Hematopoietic multipotent progenitor cell treated with erythropoietin and hydrocortisone succinate and interleukin-3 and kit ligand, for 8 days (in vitro differentiated cells): ENCODE measurements at regions not wholly inside any gene's neighbourhood (a gene's known extent, or its start where the extent isn't known, plus 50 kb on each side); places are given as distances from the start of the nearest gene placed in this dataset.

Experiments
- DNase-seq: peaks from one replicate; pipeline ENCODE4 v3.0.0-alpha.2; 2015

DNA sequence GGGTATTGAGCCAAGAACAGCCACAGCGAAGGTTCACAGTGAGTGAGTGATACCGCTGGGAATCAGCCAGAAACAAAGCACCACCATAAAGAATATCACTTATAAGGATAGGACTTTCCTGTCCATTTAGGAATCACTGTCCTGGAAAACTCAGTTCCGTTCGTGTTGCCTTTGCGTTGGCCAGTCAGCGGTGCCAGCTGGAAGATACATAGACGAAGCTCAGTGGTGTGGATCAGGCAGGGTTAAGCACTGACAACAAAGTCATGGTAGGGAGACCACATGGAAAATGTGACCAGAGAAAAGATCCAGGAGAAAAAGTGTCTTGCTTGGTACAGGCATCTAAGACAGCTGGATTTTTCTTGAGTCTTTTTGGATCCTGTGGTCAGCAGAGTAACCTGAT lies 579.7 kb upstream of the DPP6 start:
- DNase-seq = no peak

DNA sequence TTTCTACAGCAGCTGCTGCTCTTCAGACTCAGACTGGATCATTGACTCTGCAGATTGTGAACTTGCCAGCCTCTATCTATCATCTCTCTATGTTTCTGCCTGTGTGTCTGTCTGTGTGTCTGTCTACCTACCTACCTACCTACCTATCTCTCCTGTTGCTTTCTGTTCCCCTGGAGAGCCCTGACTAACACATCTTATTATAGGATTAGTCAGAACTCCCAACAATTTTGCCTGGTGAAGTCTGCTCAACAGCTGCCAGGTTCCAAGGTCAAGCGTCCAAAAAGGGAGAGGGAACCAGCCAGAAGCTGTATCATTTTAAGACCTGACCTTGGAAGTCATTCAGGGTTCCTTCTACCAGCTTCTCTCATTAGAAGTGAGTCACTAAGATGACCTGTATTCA lies 579.0 kb upstream of the DPP6 start:
- DNase-seq = no peak

DNA sequence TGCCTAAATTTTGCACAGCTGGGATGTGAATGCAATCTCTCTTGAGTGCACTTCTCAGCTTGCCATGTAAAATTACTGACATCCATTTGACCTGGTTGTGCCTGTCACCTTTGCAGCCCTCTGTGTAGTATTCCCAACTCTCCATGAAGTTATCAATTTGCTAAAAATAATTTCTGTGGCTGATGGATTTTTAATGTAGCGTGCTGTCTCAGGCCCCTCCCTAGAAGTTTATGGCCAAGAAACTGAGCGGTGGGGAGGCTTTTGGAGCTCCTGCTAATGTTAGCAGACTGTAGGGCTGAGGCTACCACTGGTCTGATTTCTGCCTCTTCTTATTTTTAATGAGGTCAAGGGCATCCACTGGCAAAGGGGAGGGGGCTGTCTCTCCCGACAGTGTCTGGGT lies 577.0 kb upstream of the DPP6 start:
- DNase-seq = no peak

DNA sequence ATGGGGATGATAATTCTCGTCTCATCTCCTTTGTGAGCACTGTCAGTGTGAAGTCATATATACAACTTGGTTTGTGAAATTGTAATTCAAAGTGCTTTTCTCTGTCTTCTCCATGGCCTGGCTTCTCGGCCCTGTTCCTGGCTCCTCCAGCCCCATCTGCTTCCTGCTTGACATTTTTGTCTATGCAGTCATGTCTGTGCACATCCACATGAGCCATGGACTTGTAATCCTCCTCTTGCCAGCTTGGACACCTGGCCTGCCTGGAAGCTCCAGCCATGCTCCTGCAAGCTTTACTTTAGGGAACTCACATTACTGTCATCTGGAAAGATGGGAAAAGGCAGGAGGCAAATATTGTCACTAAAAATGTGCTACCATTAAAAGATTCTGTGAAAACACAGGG lies 576.0 kb upstream of the DPP6 start:
- DNase-seq = no peak

DNA sequence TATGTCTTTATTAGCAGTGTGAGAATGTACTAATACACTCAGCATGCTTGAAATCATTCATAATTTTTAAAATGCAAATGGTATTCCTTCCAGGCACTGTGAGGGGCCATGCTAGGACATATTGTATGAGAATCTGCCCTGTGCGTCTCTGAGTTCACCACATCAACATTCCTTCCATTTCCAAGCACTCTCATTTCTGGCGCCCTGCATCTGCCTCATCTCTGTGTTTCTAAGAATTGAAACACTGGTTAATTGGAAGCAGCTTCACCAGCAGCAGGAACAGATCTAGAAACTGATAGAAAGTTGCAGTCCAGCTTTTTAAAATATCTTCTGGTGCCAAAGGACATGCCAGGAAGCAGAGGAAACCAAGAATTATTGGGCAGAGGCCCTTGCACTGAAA lies 555.9 kb upstream of the DPP6 start:
- no peak for DNase-seq

DNA sequence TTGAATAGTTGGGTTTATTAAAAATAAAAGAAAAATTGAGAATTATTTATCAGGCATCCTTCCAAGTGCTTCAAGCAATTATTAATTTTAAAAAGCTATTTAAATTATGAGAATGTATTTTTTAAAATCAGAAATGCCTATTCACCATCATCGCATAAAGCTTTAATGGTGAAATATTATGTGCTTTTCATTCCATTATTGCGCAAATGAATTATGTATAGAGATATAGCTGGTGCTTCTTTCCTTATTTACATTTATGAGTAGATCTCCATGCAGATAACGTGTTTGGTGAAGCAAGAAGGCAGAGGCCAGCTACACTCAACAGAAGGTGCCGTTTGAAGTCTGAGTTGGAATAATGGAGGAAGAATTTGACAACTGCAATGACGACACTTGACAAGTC lies 549.1 kb upstream of the DPP6 start:
- DNase-seq = no peak

DNA sequence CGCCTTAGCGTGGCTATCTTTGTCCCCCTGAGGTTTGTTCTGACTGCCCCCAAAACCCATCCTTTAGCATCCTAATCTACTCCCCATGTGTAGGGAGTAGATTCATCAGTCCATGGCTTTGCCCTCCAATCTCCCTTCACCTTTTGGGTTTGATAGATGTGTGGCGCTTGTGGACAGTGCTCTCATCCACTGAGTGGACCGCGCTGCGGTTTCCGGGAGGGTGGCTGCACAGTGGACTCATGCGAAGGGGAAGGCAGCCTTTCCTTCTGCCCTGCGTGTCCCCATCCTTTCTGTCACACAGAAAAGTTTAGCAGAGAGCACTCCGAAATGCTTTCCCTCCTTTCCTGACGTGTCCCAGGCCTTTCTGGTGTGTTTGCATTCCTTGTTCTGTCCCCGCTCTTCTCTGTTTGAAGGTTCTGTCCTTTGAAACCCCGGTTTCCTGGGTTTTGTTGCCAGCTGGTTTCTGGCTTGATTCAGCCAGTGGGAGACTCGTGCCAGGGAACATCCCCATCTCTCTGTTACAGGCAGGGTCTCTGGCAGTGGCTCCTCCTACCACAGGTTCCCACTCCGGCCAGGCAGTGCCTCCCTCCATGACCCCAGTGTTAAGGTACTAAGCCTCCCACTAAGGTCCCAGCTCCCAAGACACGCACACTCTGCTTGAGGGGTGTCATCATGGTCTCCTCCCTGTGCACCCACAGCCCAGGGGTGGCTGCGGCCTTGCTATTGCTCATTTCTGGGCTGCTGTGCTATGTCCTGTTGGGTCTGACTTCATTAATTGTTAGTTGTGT lies 547.7 kb upstream of the DPP6 start:
- no peak for DNase-seq

DNA sequence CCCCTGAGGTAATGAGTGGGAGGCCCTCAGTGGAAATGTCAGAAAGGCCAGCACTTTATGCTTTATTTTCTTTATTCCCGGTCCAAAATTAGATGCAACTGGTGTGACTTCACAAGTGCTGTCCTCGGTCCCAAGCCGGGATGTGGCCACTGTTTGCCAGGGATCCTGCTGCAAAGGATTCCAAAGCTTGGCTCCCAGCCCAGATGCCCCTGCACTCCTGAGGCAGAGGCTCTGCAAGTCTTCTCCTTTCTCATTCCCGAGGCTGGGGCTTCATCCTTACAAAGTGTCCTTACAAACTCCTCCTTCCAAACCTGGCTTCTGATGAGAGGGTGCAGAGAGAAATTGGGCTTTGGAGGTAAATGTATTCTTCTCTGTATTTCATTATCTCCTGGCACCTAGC lies 544.3 kb upstream of the DPP6 start:
- no peak for DNase-seq

DNA sequence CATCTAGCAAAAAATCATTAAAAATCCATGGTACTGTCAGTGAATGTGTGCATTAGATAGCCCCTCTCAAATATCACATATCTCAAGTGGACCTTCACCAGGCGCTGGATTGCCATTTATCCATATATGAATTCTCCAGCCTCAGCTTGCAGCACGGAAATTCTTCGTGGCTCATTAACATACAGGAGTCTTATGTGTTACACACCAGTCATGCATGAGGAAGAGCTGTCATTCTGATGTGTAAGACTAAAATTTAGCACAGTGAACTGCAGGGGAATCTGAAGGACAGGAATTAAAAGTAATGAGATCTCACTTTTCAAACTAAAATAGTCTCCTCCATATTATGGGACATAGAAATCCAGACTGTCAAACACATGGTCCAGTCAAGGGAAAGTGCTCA lies 542.4 kb upstream of the DPP6 start:
- DNase-seq = no peak

DNA sequence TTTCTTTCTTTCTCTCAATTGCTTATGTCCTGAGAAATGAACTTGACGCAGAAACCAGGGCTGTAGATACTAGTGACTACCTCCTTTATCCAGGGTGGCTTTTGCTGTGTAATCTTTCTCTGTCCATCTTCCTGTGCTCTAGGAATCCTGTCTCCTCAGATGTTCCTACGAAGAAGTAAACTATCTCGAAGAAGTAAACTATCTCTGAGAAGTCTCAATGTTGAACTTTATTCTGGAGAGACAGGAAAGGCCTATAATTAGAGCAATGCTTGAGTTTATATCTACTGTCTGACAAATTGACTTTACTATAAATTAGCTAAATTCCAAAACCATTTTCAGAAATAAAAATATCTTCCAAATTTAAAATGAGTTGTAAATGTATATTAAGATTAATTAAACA lies 541.5 kb upstream of the DPP6 start:
- no peak for DNase-seq

DNA sequence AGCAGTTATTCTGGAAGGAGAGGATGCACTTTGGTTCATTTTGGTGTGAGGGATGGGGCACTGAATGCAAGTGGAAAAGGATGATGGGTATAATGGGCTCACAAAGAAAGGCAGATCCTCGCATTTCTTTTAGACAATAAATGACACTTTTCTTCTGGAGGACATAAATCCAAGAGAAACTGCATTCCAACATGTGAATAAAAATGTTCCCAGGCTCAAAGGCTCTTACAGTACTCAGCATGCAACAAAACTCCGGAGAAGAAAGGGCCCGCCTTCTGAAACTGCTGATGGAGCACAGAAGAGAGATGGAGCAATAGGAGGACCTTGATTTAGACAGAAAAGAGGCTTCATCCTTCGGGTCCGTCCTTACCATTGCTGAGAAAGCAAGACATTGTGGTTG lies 538.2 kb upstream of the DPP6 start:
- DNase-seq = no peak

DNA sequence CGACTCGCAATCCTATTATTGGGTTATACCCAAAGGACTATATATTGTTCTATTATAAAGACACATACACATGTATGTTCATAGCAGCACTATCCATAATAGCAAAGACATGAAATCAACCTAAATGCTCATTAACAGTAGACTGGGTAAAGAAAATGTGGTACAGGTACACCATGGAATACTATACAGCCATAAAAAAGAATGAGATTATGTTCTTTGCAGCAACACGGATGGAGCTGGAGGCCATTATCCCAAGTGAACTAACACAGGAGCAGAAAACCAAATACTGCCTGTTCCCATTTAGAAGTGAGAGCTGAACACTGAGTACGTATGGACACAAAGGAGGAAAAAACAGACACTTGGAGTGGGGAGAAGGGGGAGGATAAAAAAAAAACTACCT lies 536.8 kb upstream of the DPP6 start:
- no peak for DNase-seq

DNA sequence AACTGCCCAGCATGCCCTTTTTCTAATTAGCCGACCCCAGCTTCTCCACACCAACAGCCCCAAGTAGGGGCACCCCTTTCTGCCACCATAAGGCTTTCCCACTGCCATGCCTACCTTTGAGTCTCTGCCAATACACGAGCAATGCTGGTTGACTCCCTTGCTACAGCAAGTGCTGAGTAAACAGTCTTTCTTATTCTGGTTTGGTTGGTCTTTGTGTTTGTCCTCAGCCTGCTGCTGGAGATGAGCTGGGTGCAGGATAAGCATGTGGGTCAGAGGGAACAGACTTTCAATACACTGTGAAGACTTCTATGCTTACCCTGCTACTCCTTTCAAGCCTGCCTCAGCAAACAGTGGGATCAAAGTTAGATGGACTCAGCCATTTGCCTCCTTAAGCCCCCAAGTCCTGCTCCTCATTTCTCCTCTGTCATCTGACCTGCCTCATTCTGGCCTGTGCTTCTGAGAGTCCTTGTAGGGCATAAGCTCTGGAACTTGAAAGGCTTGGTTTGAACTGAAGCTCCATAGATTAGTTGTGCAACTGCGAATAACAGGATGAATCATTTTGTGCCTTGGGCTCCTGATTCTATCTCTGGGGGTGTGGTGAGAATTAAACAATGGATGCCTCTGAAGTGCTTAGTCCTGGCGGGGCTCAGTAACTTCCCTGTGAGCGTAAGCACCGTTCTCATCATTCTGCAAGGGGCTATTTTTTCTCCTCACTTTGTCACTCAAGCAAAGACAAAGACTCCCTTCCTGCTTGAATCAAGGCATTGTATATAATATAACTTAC lies 533.8 kb upstream of the DPP6 start:
- DNase-seq = no peak

DNA sequence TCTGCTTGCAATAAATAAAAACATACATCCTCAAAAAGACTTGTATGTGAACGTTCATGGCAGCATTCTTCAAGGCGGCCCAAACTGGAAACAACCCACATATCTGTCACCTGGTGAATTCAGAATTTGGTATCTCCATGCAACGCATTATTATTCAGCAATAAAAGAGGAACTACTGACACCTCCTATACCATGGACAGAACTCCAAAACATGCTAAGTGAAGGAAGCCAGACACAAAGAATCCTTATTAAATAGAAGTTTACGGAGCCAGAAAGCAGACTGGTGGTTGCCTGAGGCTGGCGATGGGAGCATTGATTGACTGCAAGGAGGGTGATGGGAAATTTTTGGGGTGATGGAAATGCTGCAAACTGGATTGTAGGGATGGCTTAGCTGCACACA lies 530.8 kb upstream of the DPP6 start:
- DNase-seq = no peak

DNA sequence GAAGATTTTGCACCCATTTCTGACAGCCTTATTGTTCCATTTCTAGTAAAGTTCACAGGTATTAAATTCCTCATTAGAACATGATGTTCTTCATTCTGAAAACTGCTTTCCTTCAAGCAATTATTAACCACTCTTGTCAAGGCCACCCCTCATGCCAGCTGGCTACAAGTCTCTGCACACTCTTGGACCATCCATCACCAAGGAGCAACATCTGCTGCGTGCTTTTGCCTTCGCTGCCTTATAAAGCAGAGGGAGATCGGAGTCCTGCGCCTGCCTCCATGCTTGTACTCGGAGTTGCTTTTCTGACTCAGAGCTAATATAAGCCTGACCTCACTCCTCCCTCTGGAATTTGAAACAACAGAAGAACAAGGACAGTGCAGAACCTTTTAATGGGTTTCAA lies 529.9 kb upstream of the DPP6 start:
- no peak for DNase-seq

DNA sequence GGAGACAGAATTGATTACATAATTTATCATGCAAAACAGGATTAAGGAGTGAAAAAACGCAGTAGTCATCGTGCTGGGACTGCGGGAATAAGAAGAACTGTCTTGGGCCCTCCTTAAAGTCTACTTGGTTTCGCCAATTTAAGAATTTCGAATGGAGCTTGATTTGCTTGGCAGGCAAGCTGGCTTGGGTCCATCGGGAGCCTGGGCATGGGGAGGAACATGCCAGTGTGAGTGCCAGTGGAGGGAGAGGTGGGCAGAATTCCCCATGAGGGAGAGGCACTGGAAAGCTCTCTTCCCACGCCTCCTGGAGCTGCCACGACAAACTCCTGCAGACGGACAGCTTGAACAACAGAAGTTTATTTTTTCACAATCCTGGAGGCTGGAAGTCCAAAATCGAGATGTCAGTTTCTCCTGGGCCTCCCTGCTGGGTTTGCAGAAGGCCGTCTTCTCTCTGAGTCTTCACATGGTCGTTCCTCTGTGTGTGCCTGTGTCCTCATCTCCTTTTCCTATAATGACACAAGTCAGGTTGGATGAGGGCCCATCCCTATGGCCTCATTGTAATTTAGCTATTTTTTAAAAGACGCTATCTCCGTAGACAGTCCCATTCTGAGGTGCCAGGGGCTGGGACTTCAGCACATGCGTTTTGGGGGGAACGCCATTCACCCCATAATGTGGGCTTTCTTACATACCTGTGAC lies 528.7 kb upstream of the DPP6 start:
- no peak for DNase-seq

DNA sequence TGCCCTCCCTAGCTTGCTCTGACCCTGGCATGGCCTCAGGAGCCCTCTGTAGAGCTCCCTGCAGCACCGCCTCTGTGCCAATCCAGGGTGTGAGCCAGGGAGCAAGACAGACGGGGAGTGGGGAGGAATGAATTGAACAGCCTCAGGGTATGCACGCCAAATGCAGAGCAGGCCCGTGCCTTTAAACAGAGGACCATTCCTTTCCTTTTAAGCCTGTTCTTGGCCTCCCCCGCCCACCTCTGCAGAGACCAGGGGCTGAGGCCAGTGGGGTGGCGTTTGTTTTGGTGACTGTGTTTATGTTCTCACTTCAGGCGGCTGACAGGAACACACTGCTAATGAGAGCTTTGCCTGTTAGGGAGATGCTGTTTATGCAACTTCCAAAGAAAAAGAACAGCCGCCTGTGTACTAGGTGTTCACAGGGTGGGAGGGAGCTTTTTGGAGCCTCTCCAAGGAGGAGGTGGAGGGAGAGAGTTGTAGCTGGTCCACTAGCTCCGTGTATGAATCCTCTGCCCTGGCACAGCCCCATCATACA lies 528.1 kb upstream of the DPP6 start:
- DNase-seq = no peak

DNA sequence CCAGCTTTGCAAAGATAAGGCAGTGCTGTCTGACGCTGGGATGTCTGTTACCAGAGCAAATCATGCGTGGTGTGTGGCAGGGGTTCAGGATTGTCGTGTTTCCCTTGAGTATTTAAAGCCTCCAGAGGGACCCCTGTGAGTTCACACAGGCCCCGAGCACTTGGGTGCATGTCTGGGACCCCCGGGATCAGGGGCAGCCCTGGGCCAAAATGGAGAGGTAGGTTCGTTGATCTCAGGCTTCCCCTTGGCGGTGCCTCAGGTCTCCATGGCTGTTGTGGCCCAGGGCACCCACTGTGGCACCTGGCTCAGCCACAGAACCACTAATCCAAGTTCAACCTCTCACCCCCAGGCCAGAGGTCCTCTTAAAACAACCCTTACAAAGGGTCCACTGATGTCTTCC lies 523.1 kb upstream of the DPP6 start:
- no peak for DNase-seq

DNA sequence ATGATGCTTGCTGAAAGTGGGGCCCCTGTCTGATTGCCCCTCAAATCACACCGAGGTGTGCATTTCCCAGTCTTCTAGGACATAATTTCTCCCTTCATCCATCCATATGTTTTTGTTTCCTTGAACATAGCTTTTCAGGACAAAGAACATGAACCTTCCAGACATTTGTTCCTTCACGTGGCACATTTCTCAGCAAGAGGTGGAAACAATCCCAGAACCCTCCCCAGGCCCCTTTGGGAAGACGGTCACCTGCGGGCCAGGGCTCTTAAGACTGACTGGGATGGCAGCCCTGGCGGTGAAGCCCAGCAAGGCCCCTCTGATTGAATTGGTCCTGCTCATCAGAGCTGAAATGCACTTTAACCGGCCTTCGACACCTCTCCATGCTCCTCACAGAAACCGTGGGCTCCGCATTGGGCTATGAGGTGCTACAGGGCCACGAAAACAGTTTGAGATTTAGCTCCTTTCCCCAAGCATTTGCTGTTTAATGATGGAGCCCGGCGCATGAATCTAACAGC lies 522.5 kb upstream of the DPP6 start:
- no peak for DNase-seq

DNA sequence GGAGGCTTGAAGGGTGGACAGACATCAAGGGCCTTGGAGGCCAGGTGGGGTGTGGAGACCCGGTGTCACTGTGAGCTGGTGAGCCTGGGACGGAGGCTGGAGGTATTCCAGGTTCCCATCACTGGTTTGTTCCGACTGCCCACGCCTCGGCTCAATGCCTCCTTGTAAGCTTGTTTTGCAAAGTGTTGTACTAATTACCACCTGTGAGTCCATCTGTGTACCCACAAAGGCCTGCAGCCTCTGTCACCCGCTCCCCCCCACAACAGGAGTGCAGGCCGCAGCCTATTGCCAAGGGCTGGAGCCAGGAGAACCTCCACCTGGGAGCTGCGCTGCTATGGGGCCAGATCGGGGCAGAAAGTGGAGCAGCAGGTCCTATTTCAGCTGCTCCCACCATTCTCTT lies 521.8 kb upstream of the DPP6 start:
- DNase-seq = no peak

DNA sequence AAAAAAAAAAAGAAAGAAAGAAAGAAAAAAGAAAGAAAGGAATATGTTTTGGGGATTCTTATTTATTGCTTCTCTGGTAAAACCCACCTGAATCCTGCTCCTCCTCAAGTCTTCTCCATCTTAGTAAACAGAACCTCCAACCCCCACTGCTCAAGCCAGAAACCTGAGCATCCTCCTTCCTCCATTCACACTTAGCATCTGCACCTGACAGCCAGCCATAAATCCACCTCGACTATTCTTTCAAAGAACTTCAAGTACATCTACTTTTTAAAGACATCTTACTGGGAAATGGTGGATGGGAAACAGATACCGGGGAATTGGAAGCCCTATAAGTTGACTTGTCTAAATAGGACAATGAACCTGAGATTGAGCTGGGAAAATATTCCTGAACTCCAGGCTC lies 519.9 kb upstream of the DPP6 start:
- no peak for DNase-seq

DNA sequence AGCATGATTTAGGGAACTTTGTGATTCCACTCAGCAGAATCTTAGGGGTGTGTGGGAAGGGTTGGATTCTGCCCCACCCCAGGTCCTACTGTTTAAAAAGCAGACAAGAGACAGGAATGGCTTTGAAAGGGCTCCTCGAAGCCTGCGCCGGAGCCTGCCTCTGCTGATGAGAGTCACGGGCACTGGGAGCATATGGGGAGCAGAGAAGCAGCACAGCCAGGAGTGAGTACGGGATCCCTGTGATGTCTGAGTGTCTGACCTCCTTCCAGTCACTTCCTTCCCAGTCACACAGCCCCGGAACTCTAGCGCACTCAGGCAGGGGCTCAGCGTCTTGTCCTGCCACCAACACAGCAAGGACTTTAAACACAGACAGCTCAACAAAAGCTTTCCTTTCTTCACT lies 514.9 kb upstream of the DPP6 start:
- DNase-seq = no peak

DNA sequence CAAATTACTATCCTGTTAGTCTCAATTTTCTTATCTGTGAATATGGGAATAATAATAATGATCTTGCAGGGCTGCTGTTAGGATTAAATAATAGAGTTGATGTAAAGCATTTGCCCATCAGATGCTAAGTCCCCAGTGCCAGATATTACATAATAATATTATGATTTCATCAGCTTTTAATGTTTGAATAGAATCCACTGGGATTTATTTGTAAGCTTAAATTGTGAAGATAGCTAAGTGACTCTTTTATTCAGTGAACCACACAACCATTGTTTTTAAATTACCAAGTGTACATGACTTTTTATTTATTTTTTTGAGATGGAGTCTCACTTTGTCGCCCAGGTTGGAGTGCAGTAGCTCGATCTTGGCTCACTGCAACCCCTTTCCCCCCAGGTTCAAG lies 510.3 kb upstream of the DPP6 start:
- no peak for DNase-seq

DNA sequence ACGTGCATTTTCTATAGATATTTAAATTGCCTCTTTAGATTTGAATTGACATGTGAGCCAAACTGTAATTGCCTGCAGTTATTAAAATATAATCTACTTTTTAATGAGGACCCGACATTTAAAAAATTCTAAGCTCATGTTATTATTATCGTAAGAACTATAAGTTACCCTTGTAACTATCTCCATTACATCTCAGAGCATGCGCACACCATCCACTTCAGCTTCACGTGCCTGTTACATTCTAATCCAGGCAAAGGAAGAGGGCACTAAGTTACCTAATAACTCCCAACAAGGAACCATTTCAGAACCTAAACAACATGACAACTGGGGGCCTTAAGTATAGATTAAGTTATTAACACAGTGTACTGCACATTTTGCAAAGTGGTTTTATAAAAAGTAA lies 509.0 kb upstream of the DPP6 start:
- DNase-seq = no peak
